Suprapubic skin (tissue), 4 donors: ENCODE measurements at regions not wholly inside any gene's neighbourhood (a gene's known extent, or its start where the extent isn't known, plus 50 kb on each side); places are given as distances from the start of the nearest gene placed in this dataset.

Experiments
- CTCF ChIP-seq, 2 donors: fragments of 200-600 bp in 1 of 2; fragments of 450-650 bp in 1 of 2; sonication (generic) in 1 of 2; IDR thresholded peaks; one replicate each; pipeline ENCODE4 v1.5.1; 2016 to 2019; ENCODE audit warnings: antibody characterized with exemption in 2 of 2, mild to moderate bottlenecking in 1 of 2, moderate library complexity in 1 of 2
- POLR2A ChIP-seq, 2 donors: fragments of 450-650 bp; IDR thresholded peaks; one replicate each; pipeline ENCODE4 v1.6.1; 2017; ENCODE audit warnings: antibody characterized with exemption in 2 of 2, mild to moderate bottlenecking in 2 of 2, moderate library complexity in 2 of 2
- POLR2AphosphoS5 ChIP-seq, 3 donors: sonication (generic); formaldehyde crosslinking; IDR thresholded peaks; one replicate each; pipeline ENCODE4 v1.6.1; 2017; ENCODE audit warnings: antibody characterized with exemption in 3 of 3

- TF ChIP-seq POLR2AphosphoS5 (IDR thresholded peaks at IDR 0.05): no peak
- TF ChIP-seq CTCF (IDR thresholded peaks at IDR 0.05): no peak
- no peak for TF ChIP-seq POLR2A (IDR thresholded peaks at IDR 0.05)
These were observed 126.6 kb downstream of the ZFP36L2 start for GRCh38 chr2:43099797-43100196.
